ENCODE measurements at regions not wholly inside any gene's neighbourhood (a gene's known extent, or its start where the extent isn't known, plus 50 kb on each side); places are given as distances from the start of the nearest gene placed in this dataset.

DNA sequence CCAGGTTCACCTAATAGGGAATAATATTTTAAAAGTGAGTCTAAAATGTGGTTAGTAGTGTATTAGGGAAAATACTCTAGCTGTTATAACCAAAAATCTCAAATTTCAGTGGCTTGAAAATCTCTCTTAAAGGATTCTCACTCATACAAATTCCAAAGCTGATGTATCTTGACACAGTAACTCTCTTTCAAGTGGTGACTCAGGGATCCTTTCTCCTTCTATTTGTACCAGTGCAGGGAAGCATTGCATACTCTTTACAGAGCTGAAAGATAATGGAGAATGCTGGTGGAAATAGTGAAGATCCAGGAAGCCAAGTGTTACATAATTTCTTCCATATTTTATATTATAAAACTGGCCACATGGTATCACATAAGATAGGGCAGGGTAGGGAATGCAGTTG is 560.2 kb upstream of the CDH9 start:
- no peaks in the 10 kb centered on the region for H3K27me3 Mint-ChIP-seq (ENCODE audit: insufficient read depth, low read depth, poor library complexity)
- peak overlapping the region; percentile 43; the same call in 1 of the 2 replicates for H2AFZ ChIP-seq
- H3K4me1 ChIP-seq (ENCODE audit: insufficient read depth) = no peaks in the 10 kb centered on the region
- no peaks in the 10 kb centered on the region for H3K9me2 ChIP-seq (ENCODE audit: insufficient read depth)
- H3K27ac ChIP-seq (ENCODE audit: low read depth) = no peak overlapping the region
- TF ChIP-seq STAT1 (IDR thresholded peaks at IDR 0.05; ENCODE audit: unreplicated experiment) = no peak
- TF ChIP-seq ZNF331 (CRISPR knock-in tag; IDR thresholded peaks at IDR 0.05; ENCODE audit: low read depth) = no peak
- no peak for TF ChIP-seq EZH2 (IDR thresholded peaks at IDR 0.05; ENCODE audit: low read depth, unreplicated experiment)
- TF ChIP-seq, protein P1, sequence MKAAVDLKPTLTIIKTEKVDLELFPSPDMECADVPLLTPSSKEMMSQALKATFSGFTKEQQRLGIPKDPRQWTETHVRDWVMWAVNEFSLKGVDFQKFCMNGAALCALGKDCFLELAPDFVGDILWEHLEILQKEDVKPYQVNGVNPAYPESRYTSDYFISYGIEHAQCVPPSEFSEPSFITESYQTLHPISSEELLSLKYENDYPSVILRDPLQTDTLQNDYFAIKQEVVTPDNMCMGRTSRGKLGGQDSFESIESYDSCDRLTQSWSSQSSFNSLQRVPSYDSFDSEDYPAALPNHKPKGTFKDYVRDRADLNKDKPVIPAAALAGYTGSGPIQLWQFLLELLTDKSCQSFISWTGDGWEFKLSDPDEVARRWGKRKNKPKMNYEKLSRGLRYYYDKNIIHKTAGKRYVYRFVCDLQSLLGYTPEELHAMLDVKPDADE (IDR thresholded peaks at IDR 0.05) = no peak
- no peak for TF ChIP-seq EZH2phosphoT487 (IDR thresholded peaks at IDR 0.05; ENCODE audit: unreplicated experiment)
- no peaks in the 10 kb centered on the region for H3K4me1 Mint-ChIP-seq
- H3K79me2 ChIP-seq (replicated peaks; ENCODE audit: insufficient read depth) = no peaks in the 10 kb centered on the region
- no peaks in the 10 kb centered on the region for H3K27me3 ChIP-seq (ENCODE audit: insufficient read depth)
- no peak for ATAC-seq
- H3K4me2 ChIP-seq = no peak overlapping the region
- H3F3A ChIP-seq (replicated peaks; ENCODE audit: low read depth) = no peaks in the 10 kb centered on the region
- no peaks in the 10 kb centered on the region for H4K20me1 ChIP-seq (replicated peaks; ENCODE audit: insufficient read depth)
- H3K36me3 Mint-ChIP-seq (ENCODE audit: low read depth) = no peaks in the 10 kb centered on the region
- no peak overlapping the region for H3K4me3 ChIP-seq
- no peak overlapping the region for H3K4me3 Mint-ChIP-seq
- no peak overlapping the region for H3K27ac Mint-ChIP-seq
- no peaks in the 10 kb centered on the region; the same call in 2 of the 3 replicates for H3K9me3 Mint-ChIP-seq
- peak; percentile 7 for DNase-seq (ENCODE audit: low spot score)
- H3K36me3 ChIP-seq (ENCODE audit: insufficient read depth) = no peaks in the 10 kb centered on the region

DNA sequence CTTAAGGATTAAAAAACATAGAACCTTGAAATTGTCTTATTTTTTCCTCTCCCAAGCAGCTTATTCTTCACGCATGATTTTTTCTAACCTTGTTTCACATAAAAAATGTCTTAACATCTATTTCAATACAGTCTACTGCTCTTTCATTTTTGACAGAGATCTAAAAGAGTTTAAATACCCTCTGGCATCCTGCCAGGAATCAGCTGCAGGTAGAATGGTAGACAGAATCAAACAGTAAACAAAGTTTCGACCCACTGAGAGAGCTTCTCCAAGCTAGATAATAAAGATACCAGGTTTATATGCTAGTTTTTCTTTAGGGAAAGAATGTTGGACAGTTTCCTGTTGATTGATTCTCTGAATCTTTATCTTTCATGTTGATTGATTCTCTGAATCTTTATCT is 555.8 kb upstream of the CDH9 start:
- no peak for DNase-seq (ENCODE audit: low spot score)
- H3K36me3 Mint-ChIP-seq (ENCODE audit: low read depth) = no peaks in the 10 kb centered on the region
- Histone ChIP-seq H3K79me2 (replicated peaks; ENCODE audit: insufficient read depth) (no peaks in the 10 kb centered on the region), H3K4me3 (no peak overlapping the region), H3K27me3 (ENCODE audit: insufficient read depth) (no peaks in the 10 kb centered on the region), H3K27ac (ENCODE audit: low read depth) (no peak overlapping the region), H3F3A (replicated peaks; ENCODE audit: low read depth) (no peaks in the 10 kb centered on the region), H3K36me3 (ENCODE audit: insufficient read depth) (no peaks in the 10 kb centered on the region), H3K4me2 (no peak overlapping the region), H3K9me2 (ENCODE audit: insufficient read depth) (no peaks in the 10 kb centered on the region), H4K20me1 (replicated peaks; ENCODE audit: insufficient read depth) (no peaks in the 10 kb centered on the region), H2AFZ (no peak overlapping the region), H3K4me1 (ENCODE audit: insufficient read depth) (no peaks in the 10 kb centered on the region)
- H3K4me3 Mint-ChIP-seq = no peak overlapping the region
- no peaks in the 10 kb centered on the region; the same call in 2 of the 3 replicates for H3K9me3 Mint-ChIP-seq
- ATAC-seq = no peak
- no peak overlapping the region for H3K27ac Mint-ChIP-seq
- H3K27me3 Mint-ChIP-seq (ENCODE audit: insufficient read depth, low read depth, poor library complexity) = no peaks in the 10 kb centered on the region
- H3K4me1 Mint-ChIP-seq = peaks cover 2% of the 10 kb centered on the region; the same call in 1 of the 3 replicates
- TF ChIP-seq, protein P2, sequence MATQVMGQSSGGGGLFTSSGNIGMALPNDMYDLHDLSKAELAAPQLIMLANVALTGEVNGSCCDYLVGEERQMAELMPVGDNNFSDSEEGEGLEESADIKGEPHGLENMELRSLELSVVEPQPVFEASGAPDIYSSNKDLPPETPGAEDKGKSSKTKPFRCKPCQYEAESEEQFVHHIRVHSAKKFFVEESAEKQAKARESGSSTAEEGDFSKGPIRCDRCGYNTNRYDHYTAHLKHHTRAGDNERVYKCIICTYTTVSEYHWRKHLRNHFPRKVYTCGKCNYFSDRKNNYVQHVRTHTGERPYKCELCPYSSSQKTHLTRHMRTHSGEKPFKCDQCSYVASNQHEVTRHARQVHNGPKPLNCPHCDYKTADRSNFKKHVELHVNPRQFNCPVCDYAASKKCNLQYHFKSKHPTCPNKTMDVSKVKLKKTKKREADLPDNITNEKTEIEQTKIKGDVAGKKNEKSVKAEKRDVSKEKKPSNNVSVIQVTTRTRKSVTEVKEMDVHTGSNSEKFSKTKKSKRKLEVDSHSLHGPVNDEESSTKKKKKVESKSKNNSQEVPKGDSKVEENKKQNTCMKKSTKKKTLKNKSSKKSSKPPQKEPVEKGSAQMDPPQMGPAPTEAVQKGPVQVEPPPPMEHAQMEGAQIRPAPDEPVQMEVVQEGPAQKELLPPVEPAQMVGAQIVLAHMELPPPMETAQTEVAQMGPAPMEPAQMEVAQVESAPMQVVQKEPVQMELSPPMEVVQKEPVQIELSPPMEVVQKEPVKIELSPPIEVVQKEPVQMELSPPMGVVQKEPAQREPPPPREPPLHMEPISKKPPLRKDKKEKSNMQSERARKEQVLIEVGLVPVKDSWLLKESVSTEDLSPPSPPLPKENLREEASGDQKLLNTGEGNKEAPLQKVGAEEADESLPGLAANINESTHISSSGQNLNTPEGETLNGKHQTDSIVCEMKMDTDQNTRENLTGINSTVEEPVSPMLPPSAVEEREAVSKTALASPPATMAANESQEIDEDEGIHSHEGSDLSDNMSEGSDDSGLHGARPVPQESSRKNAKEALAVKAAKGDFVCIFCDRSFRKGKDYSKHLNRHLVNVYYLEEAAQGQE (IDR thresholded peaks at IDR 0.05; ENCODE audit: unreplicated experiment) = no peak
- TF ChIP-seq POLR2AphosphoS5 (IDR thresholded peaks at IDR 0.05; ENCODE audit: low read depth) (no peak), EZH2phosphoT487 (IDR thresholded peaks at IDR 0.05; ENCODE audit: unreplicated experiment) (no peak), CREB1 (CRISPR knock-in tag; IDR thresholded peaks at IDR 0.05; ENCODE audit: low read depth) (no peak), ZNF114 (CRISPR knock-in tag; IDR thresholded peaks at IDR 0.05) (no peak), EZH2 (IDR thresholded peaks at IDR 0.05; ENCODE audit: low read depth, unreplicated experiment) (no peak), NANOG (IDR thresholded peaks at IDR 0.05; ENCODE audit: borderline replicate concordance) (no peak), STAT1 (IDR thresholded peaks at IDR 0.05; ENCODE audit: unreplicated experiment) (no peak), ZNF331 (CRISPR knock-in tag; IDR thresholded peaks at IDR 0.05; ENCODE audit: low read depth) (no peak), JUNB (IDR thresholded peaks at IDR 0.05; ENCODE audit: unreplicated experiment) (no peak)
- TF ChIP-seq, protein P3, sequence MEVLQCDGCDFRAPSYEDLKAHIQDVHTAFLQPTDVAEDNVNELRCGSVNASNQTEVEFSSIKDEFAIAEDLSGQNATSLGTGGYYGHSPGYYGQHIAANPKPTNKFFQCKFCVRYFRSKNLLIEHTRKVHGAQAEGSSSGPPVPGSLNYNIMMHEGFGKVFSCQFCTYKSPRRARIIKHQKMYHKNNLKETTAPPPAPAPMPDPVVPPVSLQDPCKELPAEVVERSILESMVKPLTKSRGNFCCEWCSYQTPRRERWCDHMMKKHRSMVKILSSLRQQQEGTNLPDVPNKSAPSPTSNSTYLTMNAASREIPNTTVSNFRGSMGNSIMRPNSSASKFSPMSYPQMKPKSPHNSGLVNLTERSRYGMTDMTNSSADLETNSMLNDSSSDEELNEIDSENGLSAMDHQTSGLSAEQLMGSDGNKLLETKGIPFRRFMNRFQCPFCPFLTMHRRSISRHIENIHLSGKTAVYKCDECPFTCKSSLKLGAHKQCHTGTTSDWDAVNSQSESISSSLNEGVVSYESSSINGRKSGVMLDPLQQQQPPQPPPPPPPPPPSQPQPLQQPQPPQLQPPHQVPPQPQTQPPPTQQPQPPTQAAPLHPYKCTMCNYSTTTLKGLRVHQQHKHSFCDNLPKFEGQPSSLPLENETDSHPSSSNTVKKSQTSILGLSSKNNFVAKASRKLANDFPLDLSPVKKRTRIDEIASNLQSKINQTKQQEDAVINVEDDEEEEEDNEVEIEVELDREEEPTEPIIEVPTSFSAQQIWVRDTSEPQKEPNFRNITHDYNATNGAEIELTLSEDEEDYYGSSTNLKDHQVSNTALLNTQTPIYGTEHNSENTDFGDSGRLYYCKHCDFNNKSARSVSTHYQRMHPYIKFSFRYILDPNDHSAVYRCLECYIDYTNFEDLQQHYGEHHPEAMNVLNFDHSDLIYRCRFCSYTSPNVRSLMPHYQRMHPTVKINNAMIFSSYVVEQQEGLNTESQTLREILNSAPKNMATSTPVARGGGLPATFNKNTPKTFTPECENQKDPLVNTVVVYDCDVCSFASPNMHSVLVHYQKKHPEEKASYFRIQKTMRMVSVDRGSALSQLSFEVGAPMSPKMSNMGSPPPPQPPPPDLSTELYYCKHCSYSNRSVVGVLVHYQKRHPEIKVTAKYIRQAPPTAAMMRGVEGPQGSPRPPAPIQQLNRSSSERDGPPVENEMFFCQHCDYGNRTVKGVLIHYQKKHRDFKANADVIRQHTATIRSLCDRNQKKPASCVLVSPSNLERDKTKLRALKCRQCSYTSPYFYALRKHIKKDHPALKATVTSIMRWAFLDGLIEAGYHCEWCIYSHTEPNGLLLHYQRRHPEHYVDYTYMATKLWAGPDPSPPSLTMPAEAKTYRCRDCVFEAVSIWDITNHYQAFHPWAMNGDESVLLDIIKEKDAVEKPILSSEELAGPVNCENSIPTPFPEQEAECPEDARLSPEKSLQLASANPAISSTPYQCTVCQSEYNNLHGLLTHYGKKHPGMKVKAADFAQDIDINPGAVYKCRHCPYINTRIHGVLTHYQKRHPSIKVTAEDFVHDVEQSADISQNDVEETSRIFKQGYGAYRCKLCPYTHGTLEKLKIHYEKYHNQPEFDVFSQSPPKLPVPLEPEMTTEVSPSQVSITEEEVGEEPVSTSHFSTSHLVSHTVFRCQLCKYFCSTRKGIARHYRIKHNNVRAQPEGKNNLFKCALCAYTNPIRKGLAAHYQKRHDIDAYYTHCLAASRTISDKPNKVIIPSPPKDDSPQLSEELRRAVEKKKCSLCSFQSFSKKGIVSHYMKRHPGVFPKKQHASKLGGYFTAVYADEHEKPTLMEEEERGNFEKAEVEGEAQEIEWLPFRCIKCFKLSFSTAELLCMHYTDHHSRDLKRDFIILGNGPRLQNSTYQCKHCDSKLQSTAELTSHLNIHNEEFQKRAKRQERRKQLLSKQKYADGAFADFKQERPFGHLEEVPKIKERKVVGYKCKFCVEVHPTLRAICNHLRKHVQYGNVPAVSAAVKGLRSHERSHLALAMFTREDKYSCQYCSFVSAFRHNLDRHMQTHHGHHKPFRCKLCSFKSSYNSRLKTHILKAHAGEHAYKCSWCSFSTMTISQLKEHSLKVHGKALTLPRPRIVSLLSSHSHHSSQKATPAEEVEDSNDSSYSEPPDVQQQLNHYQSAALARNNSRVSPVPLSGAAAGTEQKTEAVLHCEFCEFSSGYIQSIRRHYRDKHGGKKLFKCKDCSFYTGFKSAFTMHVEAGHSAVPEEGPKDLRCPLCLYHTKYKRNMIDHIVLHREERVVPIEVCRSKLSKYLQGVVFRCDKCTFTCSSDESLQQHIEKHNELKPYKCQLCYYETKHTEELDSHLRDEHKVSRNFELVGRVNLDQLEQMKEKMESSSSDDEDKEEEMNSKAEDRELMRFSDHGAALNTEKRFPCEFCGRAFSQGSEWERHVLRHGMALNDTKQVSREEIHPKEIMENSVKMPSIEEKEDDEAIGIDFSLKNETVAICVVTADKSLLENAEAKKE (CRISPR knock-in tag; IDR thresholded peaks at IDR 0.05) = no peak

All from GM23338 (cell line).